ENCODE measurements at regions not wholly inside any gene's neighbourhood (a gene's known extent, or its start where the extent isn't known, plus 50 kb on each side); places are given as distances from the start of the nearest gene placed in this dataset.

- no peaks in the 10 kb centered on the region for H3K9me3 ChIP-seq
- WGBS, 3 donors: 95 to 96% (median 95%) methylated on average over 5 of the region's 5 CpGs
- intact Hi-C loops (cut with DNase I): no loop called here
These were observed 808.3 kb downstream of the REEP3 start for GRCh38 chr10:64329510-64329909.

GRCh38 chr10:64332551-64332950, 811.4 kb downstream of the REEP3 start:
- WGBS, 3 donors: 22 to 41% (median 30%) methylated on average over 1 of the region's 1 CpG
- TF ChIP-seq POLR2A (IDR thresholded peaks at IDR 0.05): no peak
- Histone ChIP-seq H3K4me3 (no peak overlapping the region), H3K36me3 (no peaks in the 10 kb centered on the region), H3K27ac (no peak overlapping the region), H3K27me3 (no peaks in the 10 kb centered on the region), H3K9me3 (no peaks in the 10 kb centered on the region), H3K4me1 (ENCODE audit: insufficient read depth) (no peaks in the 10 kb centered on the region)
- no peak for DNase-seq
- intact Hi-C loops (cut with DNase I): no loop called here

More at GRCh38 chr10:64329510-64329909, 808.3 kb downstream of the REEP3 start:
- no peaks in the 10 kb centered on the region for H3K27me3 ChIP-seq
- TF ChIP-seq POLR2A (IDR thresholded peaks at IDR 0.05): no peak
- TF ChIP-seq CTCF (IDR thresholded peaks at IDR 0.05): no peak
- no peak for TF ChIP-seq EP300 (IDR thresholded peaks at IDR 0.05)
- no peaks in the 10 kb centered on the region for H3K4me1 ChIP-seq (ENCODE audit: insufficient read depth)
- no peak for DNase-seq
- no peak overlapping the region for H3K4me3 ChIP-seq
- no peak overlapping the region for H3K27ac ChIP-seq
- H3K36me3 ChIP-seq: no peaks in the 10 kb centered on the region

- DNase-seq: no peak
- no peaks in the 10 kb centered on the region for H3K27me3 ChIP-seq
- TF ChIP-seq CTCF (IDR thresholded peaks at IDR 0.05) (no peak), POLR2A (IDR thresholded peaks at IDR 0.05) (no peak), EP300 (IDR thresholded peaks at IDR 0.05) (no peak)
These were observed 812.9 kb downstream of the REEP3 start for GRCh38 chr10:64334084-64334483.

GRCh38 chr10:64344211-64344610, 823.0 kb downstream of the REEP3 start:
- TF ChIP-seq CTCF (IDR thresholded peaks at IDR 0.05) (no peak), POLR2A (IDR thresholded peaks at IDR 0.05) (no peak), EP300 (IDR thresholded peaks at IDR 0.05) (no peak)
- no peaks in the 10 kb centered on the region for H3K9me3 ChIP-seq
- no peak overlapping the region for H3K4me3 ChIP-seq
- WGBS, 3 donors: 90 to 95% (median 93%) methylated on average over 1 of the region's 1 CpG
- H3K27me3 ChIP-seq: no peaks in the 10 kb centered on the region
- no peaks in the 10 kb centered on the region for H3K36me3 ChIP-seq
- no peaks in the 10 kb centered on the region for H3K4me1 ChIP-seq (ENCODE audit: insufficient read depth)
- H3K27ac ChIP-seq: no peak overlapping the region
- no peak for DNase-seq
- intact Hi-C loops (cut with DNase I): no loop called here

More at GRCh38 chr10:64334084-64334483, 812.9 kb downstream of the REEP3 start:
- no peaks in the 10 kb centered on the region for H3K4me1 ChIP-seq (ENCODE audit: insufficient read depth)
- H3K9me3 ChIP-seq: no peaks in the 10 kb centered on the region
- intact Hi-C loops (cut with DNase I): no loop called here
- H3K4me3 ChIP-seq: no peak overlapping the region
- H3K36me3 ChIP-seq: no peaks in the 10 kb centered on the region
- H3K27ac ChIP-seq: no peak overlapping the region
- WGBS, 3 donors: 90 to 97% (median 95%) methylated on average over 4 of the region's 4 CpGs

GRCh38 chr10:64345856-64346255, 824.7 kb downstream of the REEP3 start:
- Histone ChIP-seq H3K27me3 (no peaks in the 10 kb centered on the region), H3K9me3 (no peaks in the 10 kb centered on the region), H3K27ac (no peak overlapping the region), H3K36me3 (no peaks in the 10 kb centered on the region), H3K4me1 (ENCODE audit: insufficient read depth) (no peaks in the 10 kb centered on the region), H3K4me3 (no peak overlapping the region)
- intact Hi-C loops (cut with DNase I): no loop called here
- TF ChIP-seq EP300 (IDR thresholded peaks at IDR 0.05): no peak
- TF ChIP-seq POLR2A (IDR thresholded peaks at IDR 0.05): no peak
- no peak for TF ChIP-seq CTCF (IDR thresholded peaks at IDR 0.05)
- no peak for DNase-seq
